ENCODE measurements at regions not wholly inside any gene's neighbourhood (a gene's known extent, or its start where the extent isn't known, plus 50 kb on each side); places are given as distances from the start of the nearest gene placed in this dataset.

DNA sequence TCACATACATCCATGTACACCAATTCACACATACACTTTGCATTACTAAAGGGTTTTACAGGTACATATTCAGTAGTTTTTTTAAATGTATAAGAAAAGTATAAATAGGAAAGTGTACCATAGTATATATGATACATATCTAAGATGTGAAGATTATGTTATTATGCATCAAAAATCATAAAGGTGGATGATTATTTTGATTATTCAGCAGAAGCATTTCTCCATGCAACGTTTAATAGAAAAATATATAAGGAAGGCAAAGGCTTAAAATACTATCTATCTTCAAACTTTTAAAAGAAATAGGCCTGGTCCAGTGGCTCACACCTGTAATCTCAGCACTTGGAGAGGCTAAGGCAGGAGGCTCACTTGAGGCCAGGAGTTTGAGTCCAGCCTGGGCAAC lies 133.5 kb upstream of the KLF3 start:
- TF ChIP-seq, protein P1, sequence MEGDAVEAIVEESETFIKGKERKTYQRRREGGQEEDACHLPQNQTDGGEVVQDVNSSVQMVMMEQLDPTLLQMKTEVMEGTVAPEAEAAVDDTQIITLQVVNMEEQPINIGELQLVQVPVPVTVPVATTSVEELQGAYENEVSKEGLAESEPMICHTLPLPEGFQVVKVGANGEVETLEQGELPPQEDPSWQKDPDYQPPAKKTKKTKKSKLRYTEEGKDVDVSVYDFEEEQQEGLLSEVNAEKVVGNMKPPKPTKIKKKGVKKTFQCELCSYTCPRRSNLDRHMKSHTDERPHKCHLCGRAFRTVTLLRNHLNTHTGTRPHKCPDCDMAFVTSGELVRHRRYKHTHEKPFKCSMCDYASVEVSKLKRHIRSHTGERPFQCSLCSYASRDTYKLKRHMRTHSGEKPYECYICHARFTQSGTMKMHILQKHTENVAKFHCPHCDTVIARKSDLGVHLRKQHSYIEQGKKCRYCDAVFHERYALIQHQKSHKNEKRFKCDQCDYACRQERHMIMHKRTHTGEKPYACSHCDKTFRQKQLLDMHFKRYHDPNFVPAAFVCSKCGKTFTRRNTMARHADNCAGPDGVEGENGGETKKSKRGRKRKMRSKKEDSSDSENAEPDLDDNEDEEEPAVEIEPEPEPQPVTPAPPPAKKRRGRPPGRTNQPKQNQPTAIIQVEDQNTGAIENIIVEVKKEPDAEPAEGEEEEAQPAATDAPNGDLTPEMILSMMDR (IDR thresholded peaks at IDR 0.05): no peak
- TF ChIP-seq POLR2A (IDR thresholded peaks at IDR 0.05): no peak

Measured in right lobe of liver (tissue), 4 donors.